T-helper 2 cell (primary cell): ENCODE measurements at regions not wholly inside any gene's neighbourhood (a gene's known extent, or its start where the extent isn't known, plus 50 kb on each side); places are given as distances from the start of the nearest gene placed in this dataset.

Experiments used
- DNase-seq, 5 experiments: peaks; one replicate each; pipeline versions ENCODE4 v3.0.0 to v3.0.0-alpha.2; 2012 to 2022

GRCh38 chr13:26456650-26457049, 100.8 kb upstream of the WASF3 start:
- no peak for DNase-seq

- no peak for DNase-seq
These were observed 100.3 kb upstream of the WASF3 start for GRCh38 chr13:26457212-26457611.

- DNase-seq: no peak
These were observed 99.2 kb upstream of the WASF3 start for GRCh38 chr13:26458196-26458749.

GRCh38 chr13:26459276-26460131, 98.0 kb upstream of the WASF3 start:
- no peak for DNase-seq

- DNase-seq: no peak
These were observed 96.8 kb upstream of the WASF3 start for GRCh38 chr13:26460648-26461047.

- DNase-seq: peak in 1 of 5 experiments; percentile 44
These were observed 94.2 kb upstream of the WASF3 start for GRCh38 chr13:26463296-26463695.

- DNase-seq: no peak
These were observed 93.6 kb upstream of the WASF3 start for GRCh38 chr13:26463848-26464247.

- no peak for DNase-seq
These were observed 92.0 kb upstream of the WASF3 start for GRCh38 chr13:26465514-26465913.

- no peak for DNase-seq
These were observed 91.5 kb upstream of the WASF3 start for GRCh38 chr13:26465954-26466353.

GRCh38 chr13:26468265-26468801, 89.2 kb upstream of the WASF3 start:
- DNase-seq: no peak

- no peak for DNase-seq
These were observed 87.9 kb upstream of the WASF3 start for GRCh38 chr13:26469602-26470001.

GRCh38 chr13:26471807-26472206, 85.7 kb upstream of the WASF3 start:
- no peak for DNase-seq

- no peak for DNase-seq
These were observed 83.8 kb upstream of the WASF3 start for GRCh38 chr13:26473571-26474230.

- DNase-seq: no peak
These were observed 83.2 kb upstream of the WASF3 start for GRCh38 chr13:26474286-26474685.

GRCh38 chr13:26475176-26476110, 82.0 kb upstream of the WASF3 start:
- no peak for DNase-seq

GRCh38 chr13:26476111-26476781, 81.2 kb upstream of the WASF3 start:
- DNase-seq: peak in 1 of 5 experiments; percentile 51

GRCh38 chr13:26476782-26477142, 80.7 kb upstream of the WASF3 start:
- DNase-seq: no peak

- DNase-seq: no peak
These were observed 79.8 kb upstream of the WASF3 start for GRCh38 chr13:26477681-26478080.

GRCh38 chr13:26480246-26480855, 77.1 kb upstream of the WASF3 start:
- DNase-seq: no peak

GRCh38 chr13:26482451-26483197, 74.9 kb upstream of the WASF3 start:
- DNase-seq: peak in 4 of 5 experiments; percentile 47 to 82 (median 57)

GRCh38 chr13:26483546-26483945, 73.9 kb upstream of the WASF3 start:
- DNase-seq: no peak
